Pancreas (tissue), 10 donors: ENCODE measurements at regions not wholly inside any gene's neighbourhood (a gene's known extent, or its start where the extent isn't known, plus 50 kb on each side); places are given as distances from the start of the nearest gene placed in this dataset.

Experiments
- ATAC-seq, 4 donors: fragments of 200-7000 bp; cut with Tn5 transposase; one replicate each; pipeline versions ENCODE4 v1.8.0 to v1.9.1; 2020; ENCODE audit warnings: mild to moderate bottlenecking in 4 of 4, moderate library complexity in 4 of 4
- DNase-seq, 6 donors: peaks; one replicate each; pipeline ENCODE4 v3.0.0-alpha.2; 2020
- FAIRE-seq: peaks from 2 replicates; lab custom pipeline; 2012; peaks lifted over from hg19 to GRCh38; lab: Jason Lieb, UNC
- H3K27ac ChIP-seq, 4 donors: fragments of 200-600 bp; sonication (generic); 1 replicate in 3 of 4; 2 replicates in 1 of 4; pipeline versions ENCODE4 v1.5.0 to v1.8.0; 2020
- H3K27me3 ChIP-seq, 4 donors: fragments of 200-600 bp; one replicate each; pipeline ENCODE4 v1.8.0; 2021
- H3K36me3 ChIP-seq, 3 donors: fragments of 200-600 bp; sonication (generic) in 1 of 3; one replicate each; pipeline versions ENCODE4 v1.5.0 to v1.8.0; 2020 to 2021
- H3K4me1 ChIP-seq, 3 donors: fragments of 200-600 bp; one replicate each; pipeline ENCODE4 v1.8.0; 2021
- H3K4me3 ChIP-seq, 4 donors: fragments of 200-600 bp; sonication (generic) in 2 of 4; one replicate each; pipeline versions ENCODE4 v1.5.0 to v1.8.0; 2020 to 2021
- H3K9me3 ChIP-seq, 4 donors: fragments of 200-600 bp; one replicate each; pipeline ENCODE4 v1.8.0; 2021
- CTCF ChIP-seq, 4 donors: fragments of 200-600 bp; sonication (generic) in 3 of 4; IDR thresholded peaks; one replicate each; pipeline versions ENCODE4 v1.5.0 to v1.8.0; 2021; ENCODE audit warnings: antibody characterized with exemption in 4 of 4
- WGBS, 2 donors: extraction: QIAGEN DNeasy Blood & Tissue Kit; methylation state at CpG; one replicate each; pipeline ENCODE4 v1.1.7; 2013; 5-methylcytosine and 5-hydroxymethylcytosine counted together
- intact Hi-C, 3 donors: fragments of 100-400 bp; cut with DNase I; formaldehyde crosslinking; loops; one replicate each; pipeline versions ENCODE4 v1.11.1 to v1.14.2; 2022
- donor health status: healthy with polysubstance abuse.
- donor health status: DM: no; HTN: no; CAD: no; lungs with moderate emphysema.
- donor health status: DM: no; HTN: no; CAD: no.
- donor health status: control.
- donor health status: control.
- donor health status: Bipolar disorder and iron deficiency.
- donor health status: DM: yes; HTN: yes; CAD: no.
- donor health status: DM: no; HTN: no; CAD: no.
- donor health status: DM: no; HTN: no; CAD: no.
- donor health status: DM: yes; HTN: yes; CAD: no.

DNA sequence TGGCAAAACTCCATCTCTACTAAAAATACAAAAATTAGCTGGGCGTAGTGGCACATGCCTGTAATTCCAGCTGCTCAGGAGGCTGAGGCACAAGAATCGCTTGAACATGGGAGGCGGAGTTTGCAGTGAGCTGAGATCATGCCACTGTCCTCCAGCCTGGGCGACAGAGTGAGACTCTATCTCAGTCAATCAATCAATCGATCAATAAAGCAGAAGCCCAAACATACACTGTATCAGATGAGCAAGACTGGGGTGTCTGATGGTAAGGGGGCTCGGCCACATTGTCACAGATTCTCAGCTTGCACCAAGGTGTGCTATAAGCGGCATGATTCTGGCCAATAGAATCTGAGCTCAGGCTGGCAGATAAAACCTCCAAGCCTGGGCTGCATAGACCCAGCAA lies 261.1 kb downstream of the BUD13 start:
- no peaks in the 10 kb centered on the region for H3K4me1 ChIP-seq
- TF ChIP-seq CTCF (IDR thresholded peaks at IDR 0.05), result no peak
- H3K4me3 ChIP-seq, result no peak overlapping the region
- no peaks in the 10 kb centered on the region for H3K9me3 ChIP-seq
- no peaks in the 10 kb centered on the region for H3K36me3 ChIP-seq
- FAIRE-seq (no peak), DNase-seq (no peak), ATAC-seq (no peak)
- H3K27me3 ChIP-seq, result peaks cover 0 to 4% (median 0%) of the 10 kb centered on the region in 4 donors
- WGBS, 2 donors, result 56 to 75% methylated on average over 7 of the region's 7 CpGs
- intact Hi-C loops, result no loop called here
- no peak overlapping the region for H3K27ac ChIP-seq

GRCh38 chr11:116510886-116511650 lies 261.7 kb downstream of the BUD13 start:
- 40 to 47% methylated on average over 10 of the region's 10 CpGs for WGBS, 2 donors
- peaks cover 0 to 10% (median 0%) of the 10 kb centered on the region in 4 donors for H3K27me3 ChIP-seq

DNA sequence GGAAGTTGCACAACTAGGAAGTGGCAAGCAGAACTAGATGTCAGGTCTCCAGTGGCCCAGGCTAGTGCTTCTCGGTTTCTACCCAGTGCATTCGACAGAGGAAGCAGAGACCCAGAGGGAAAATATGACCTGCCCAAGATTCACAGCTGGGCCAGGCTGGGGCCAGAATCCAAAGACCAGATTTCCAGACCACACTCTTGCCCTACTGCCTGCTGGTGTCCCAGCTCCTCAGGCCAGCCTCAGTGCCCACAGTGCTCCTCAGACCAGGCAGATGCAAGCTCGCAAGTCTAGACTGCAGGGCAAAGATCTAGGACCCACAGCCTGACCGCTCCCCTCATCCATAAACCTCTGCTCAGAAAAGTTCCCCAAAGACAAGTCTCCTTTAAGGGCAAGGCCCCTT lies 262.6 kb downstream of the BUD13 start:
- 53 to 71% methylated on average over 4 of the region's 4 CpGs for WGBS, 2 donors
- FAIRE-seq, result no peak

More at GRCh38 chr11:116510886-116511650, 261.7 kb downstream of the BUD13 start:
- Histone ChIP-seq H3K4me1 (no peaks in the 10 kb centered on the region), H3K36me3 (no peaks in the 10 kb centered on the region), H3K9me3 (no peaks in the 10 kb centered on the region), H3K4me3 (no peak overlapping the region), H3K27ac (no peak overlapping the region)
- FAIRE-seq (no peak), ATAC-seq (no peak), DNase-seq (no peak)
- intact Hi-C loops, result no loop called here
- no peak for TF ChIP-seq CTCF (IDR thresholded peaks at IDR 0.05)

GRCh38 chr11:116509551-116509950 lies 263.2 kb downstream of the BUD13 start:
- Histone ChIP-seq H3K27ac (no peak overlapping the region), H3K9me3 (no peaks in the 10 kb centered on the region), H3K4me3 (no peak overlapping the region), H3K4me1 (no peaks in the 10 kb centered on the region), H3K36me3 (no peaks in the 10 kb centered on the region), H3K27me3 (peaks cover 0 to 13% (median 0%) of the 10 kb centered on the region in 4 donors)
- intact Hi-C loops, result no loop called here
- DNase-seq (no peak), ATAC-seq (no peak), FAIRE-seq (no peak)
- TF ChIP-seq CTCF (IDR thresholded peaks at IDR 0.05), result no peak
- WGBS, 2 donors, result 32 to 54% methylated on average over 3 of the region's 3 CpGs

More for the DNA sequence above, 262.6 kb downstream of the BUD13 start:
- Histone ChIP-seq H3K9me3 (no peaks in the 10 kb centered on the region), H3K36me3 (no peaks in the 10 kb centered on the region), H3K27ac (no peak overlapping the region), H3K4me3 (no peak overlapping the region), H3K4me1 (no peaks in the 10 kb centered on the region), H3K27me3 (peaks cover 0 to 13% (median 0%) of the 10 kb centered on the region in 4 donors)
- ATAC-seq, result no peak
- no peak for DNase-seq
- intact Hi-C loops, result no loop called here
- no peak for TF ChIP-seq CTCF (IDR thresholded peaks at IDR 0.05)
